Thymus (tissue), 11 donors: ENCODE measurements at regions not wholly inside any gene's neighbourhood (a gene's known extent, or its start where the extent isn't known, plus 50 kb on each side); places are given as distances from the start of the nearest gene placed in this dataset.

Experiments used
- DNase-seq, 9 donors: peaks; one replicate each; pipeline ENCODE4 v3.0.0-alpha.2; 2013; ENCODE audit warnings: low spot score in 9 of 9, low read depth in 6 of 9, missing footprints in 1 of 9
- H3K27ac ChIP-seq, 2 donors: one replicate each; pipeline ENCODE4 v1.5.1; 2013; ENCODE audit warnings: control low read depth in 1 of 2, low read depth in 1 of 2, low read length in 1 of 2, mild to moderate bottlenecking in 1 of 2, moderate library complexity in 1 of 2
- H3K27me3 ChIP-seq, 2 donors: one replicate each; pipeline ENCODE4 v1.5.1; 2013; ENCODE audit warnings: low read length in 1 of 2; ENCODE audit not compliant: control insufficient read depth in 2 of 2, insufficient read depth in 1 of 2
- H3K36me3 ChIP-seq, 2 donors: one replicate each; pipeline ENCODE4 v1.5.1; 2013; ENCODE audit warnings: low read length in 1 of 2, mild to moderate bottlenecking in 1 of 2, moderate library complexity in 1 of 2; ENCODE audit not compliant: control insufficient read depth in 2 of 2, insufficient read depth in 2 of 2
- H3K4me1 ChIP-seq, 2 donors: one replicate each; pipeline ENCODE4 v1.5.1; 2013; ENCODE audit warnings: low read length in 2 of 2; ENCODE audit not compliant: control insufficient read depth in 2 of 2, insufficient read depth in 2 of 2
- H3K4me3 ChIP-seq, 2 donors: one replicate each; pipeline ENCODE4 v1.5.1; 2013; ENCODE audit warnings: low read length in 2 of 2, control low read depth in 1 of 2, mild to moderate bottlenecking in 1 of 2
- H3K9me3 ChIP-seq, 2 donors: one replicate each; pipeline ENCODE4 v1.5.1; 2013; ENCODE audit warnings: low read length in 1 of 2, mild to moderate bottlenecking in 1 of 2; ENCODE audit not compliant: control insufficient read depth in 2 of 2, insufficient read depth in 1 of 2
- WGBS: extraction: QIAGEN DNeasy Blood & Tissue Kit; methylation state at CpG from one replicate; pipeline ENCODE4 v1.1.7; 2013; 5-methylcytosine and 5-hydroxymethylcytosine counted together
- donor health status: healthy.

DNA sequence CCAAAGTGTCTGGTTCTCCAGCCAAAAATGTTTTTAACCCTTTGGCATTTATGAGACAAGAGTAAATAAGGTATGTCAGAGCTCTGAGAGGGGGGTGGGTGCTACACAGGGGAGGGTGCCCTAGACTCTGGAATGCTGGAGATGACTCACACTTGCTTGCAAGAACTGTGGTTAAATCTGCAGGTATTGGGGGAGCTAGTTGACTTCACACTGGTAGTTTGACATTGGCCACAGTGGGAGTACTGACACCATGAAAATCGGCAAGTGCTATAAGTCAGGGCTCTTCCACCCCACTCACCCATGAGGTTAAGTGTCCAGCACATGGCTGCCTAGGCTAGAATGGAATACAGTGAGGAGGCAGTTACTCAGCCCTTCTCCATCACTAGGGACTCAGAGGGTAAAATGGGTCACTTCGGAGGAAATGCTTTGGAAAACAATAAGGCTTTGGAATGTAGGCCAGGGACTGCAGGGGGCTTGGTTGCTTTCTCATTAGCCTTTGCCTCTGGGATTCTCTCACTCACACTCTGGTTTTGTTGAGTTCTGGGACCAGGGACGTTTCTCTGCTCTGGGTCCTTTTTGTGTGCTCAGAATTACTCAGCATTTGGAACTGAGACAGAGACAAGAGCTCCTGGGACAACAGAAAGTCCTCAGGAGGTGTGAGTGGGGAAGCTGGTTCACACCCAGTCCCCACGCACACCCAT is 91.6 kb downstream of the ACKR3 start:
- H3K36me3 ChIP-seq = no peaks in the 10 kb centered on the region
- WGBS = 59% methylated on average over 4 of the region's 4 CpGs
- no peak for DNase-seq
- H3K27ac ChIP-seq = no peak overlapping the region
- H3K4me1 ChIP-seq = no peaks in the 10 kb centered on the region
- H3K4me3 ChIP-seq = no peak overlapping the region
- H3K9me3 ChIP-seq = no peaks in the 10 kb centered on the region
- peaks cover 0 to 2% of the 10 kb centered on the region in 2 donors for H3K27me3 ChIP-seq

DNA sequence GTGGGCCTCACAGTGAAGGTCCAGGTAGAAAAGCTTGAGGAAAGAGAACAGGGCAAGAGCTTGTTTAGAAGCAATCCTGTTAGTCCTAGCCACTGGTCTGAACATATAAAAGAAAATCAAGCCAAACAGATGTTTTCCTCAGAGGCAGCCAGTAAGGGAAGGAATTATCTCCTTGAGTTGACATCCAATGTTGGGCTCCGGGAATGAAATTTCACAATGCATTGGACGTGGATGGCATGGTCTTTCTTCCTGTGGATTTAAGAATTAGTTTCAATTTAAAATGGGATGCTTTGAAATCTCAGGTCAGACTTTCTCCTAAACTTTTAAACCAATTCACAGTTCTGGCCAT is 92.1 kb downstream of the ACKR3 start:
- Histone ChIP-seq H3K9me3 (no peaks in the 10 kb centered on the region), H3K27me3 (peaks cover 0 to 2% of the 10 kb centered on the region in 2 donors), H3K4me1 (no peaks in the 10 kb centered on the region), H3K4me3 (no peak overlapping the region), H3K36me3 (no peaks in the 10 kb centered on the region), H3K27ac (no peak overlapping the region)
- DNase-seq = no peak
- 85% methylated on average over 2 of the region's 2 CpGs for WGBS

DNA sequence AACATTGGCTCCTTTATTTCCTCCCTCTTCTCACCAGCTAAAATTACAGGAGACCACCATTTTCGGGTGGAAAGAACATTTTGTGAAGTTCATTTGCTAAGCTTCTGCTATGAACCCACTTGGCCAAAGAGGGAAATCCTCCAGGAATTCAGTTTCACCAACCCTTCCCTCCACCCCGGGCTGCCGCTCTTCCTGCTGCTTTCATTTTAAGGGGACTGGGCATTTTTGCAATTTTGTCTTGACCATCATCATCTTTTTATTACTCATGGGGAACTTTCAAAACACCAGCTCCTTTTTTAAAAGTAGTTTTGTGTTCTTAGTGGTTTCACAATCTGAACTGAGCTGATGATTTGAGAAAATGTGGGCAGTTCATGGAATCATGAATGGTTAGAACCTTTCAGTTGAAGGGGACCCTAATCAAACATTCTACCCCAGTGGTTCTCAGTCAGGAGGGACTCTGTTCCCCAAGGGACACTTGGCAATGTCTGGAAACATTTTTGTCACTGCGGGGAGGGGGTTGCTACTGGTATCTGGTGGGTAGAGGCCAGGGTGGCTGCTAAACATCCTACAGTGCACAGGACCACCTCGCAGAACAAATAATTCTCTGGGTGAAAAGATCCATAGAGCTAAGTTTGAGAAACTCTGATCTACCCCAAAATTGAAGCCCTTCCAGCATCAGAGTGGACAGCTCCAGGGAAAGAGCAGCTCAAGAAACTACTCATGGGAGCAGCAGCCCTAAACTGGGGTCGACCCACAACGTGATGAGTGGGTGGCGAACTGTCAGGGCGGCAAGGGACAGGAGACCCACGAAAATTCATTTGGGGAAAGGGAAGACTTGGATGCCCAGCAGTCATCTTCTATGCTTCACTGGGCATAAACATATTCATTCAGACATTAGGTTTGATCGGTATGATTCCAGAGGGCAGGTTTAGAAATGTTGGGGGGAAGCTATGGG is 92.9 kb downstream of the ACKR3 start:
- Histone ChIP-seq H3K27me3 (peaks cover 0 to 2% of the 10 kb centered on the region in 2 donors), H3K4me1 (no peaks in the 10 kb centered on the region), H3K9me3 (no peaks in the 10 kb centered on the region), H3K36me3 (no peaks in the 10 kb centered on the region), H3K4me3 (no peak overlapping the region), H3K27ac (no peak overlapping the region)
- no peak for DNase-seq
- 90% methylated on average over 11 of the region's 11 CpGs for WGBS

DNA sequence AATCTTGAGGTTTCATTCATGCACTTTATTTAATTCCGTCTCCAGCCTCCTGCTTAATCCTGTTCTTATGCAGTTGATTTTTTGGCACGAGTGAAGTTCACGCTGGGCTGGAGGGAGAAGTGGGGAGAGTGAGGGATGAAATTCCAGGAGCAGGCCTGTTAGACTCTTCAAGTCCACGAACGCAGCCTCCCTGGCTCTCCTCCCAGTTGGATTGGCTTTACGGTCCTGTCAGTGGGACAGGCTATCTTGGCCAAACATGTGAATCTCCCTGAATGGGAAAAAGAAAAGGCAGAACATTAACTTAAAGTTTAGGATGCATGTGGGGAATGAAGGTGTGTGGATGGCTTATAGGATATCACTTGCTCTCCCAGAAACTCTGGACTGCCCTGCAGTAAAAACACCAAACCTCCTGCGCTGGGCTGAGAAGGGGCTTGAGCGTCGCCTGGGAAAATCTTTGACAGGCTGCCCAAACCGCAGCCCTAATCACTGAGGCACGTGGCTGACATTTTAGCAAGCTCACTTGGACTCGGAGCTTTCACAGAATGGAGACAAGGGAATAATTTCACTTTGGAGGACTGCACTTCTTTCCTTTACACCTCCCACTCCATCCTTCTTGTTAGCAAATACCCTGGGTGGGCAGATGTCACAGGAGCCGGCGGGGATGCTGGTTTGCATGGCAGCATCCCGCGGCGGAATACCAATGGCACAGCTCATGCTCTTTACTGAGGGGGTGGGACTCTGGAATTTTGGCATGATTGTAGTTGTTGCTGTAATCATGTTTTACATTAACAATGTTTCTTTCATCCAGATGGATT is 93.9 kb downstream of the ACKR3 start:
- no peaks in the 10 kb centered on the region for H3K36me3 ChIP-seq
- H3K4me1 ChIP-seq = no peaks in the 10 kb centered on the region
- DNase-seq = peak in 2 of 9 donors; percentile 12 to 13

DNA sequence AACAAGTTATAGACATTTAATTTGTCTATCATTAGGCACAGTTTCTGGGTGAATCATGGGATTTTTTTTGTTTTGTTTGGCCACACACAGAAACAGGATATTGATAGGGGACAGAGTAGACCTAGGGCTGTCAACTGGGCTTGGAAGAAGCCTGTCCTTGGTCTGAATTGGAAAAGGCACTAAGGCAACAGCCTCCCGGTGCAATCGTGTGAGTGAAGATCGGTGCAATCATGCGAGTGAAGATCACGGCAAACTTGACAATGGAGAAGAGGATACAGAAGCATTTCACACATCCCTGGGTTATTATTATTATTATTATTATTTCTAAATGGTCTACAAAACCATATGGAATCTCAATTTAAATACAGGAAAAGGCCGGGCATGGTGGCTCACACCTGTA is 94.5 kb downstream of the ACKR3 start:
- Histone ChIP-seq H3K9me3 (no peaks in the 10 kb centered on the region), H3K27ac (no peak overlapping the region), H3K4me3 (no peak overlapping the region), H3K27me3 (peaks cover 0 to 2% of the 10 kb centered on the region in 2 donors), H3K36me3 (no peaks in the 10 kb centered on the region), H3K4me1 (no peaks in the 10 kb centered on the region)
- no peak for DNase-seq
- WGBS = 98% methylated on average over 6 of the region's 6 CpGs

More for the DNA sequence above, 93.9 kb downstream of the ACKR3 start:
- WGBS = 89% methylated on average over 17 of the region's 17 CpGs
- no peak overlapping the region for H3K27ac ChIP-seq
- H3K4me3 ChIP-seq = no peak overlapping the region
- peaks cover 0 to 2% of the 10 kb centered on the region in 2 donors for H3K27me3 ChIP-seq
- no peaks in the 10 kb centered on the region for H3K9me3 ChIP-seq

DNA sequence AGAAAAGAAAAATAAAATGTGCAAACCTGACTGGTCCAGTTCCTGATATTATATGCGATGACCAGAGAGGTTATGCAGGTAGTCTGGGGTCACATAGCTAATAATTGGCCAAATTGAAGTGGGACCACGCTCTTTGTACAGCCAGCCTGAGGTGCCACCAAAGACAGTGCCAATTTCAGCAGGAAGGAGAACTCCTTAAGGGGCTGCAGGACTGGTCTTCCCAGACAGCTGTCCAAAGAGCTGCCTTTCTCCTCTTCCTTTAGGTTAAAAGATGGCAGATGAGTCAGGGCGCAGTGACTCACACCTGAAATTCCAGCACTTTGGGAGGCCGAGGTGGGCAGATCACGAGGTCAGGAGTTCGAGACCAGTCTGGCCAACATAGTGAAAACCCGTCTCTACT is 95.5 kb downstream of the ACKR3 start:
- Histone ChIP-seq H3K4me1 (no peaks in the 10 kb centered on the region), H3K36me3 (no peaks in the 10 kb centered on the region), H3K27ac (no peak overlapping the region), H3K9me3 (no peaks in the 10 kb centered on the region), H3K4me3 (no peak overlapping the region), H3K27me3 (peaks cover 0 to 2% of the 10 kb centered on the region in 2 donors)
- WGBS = 92% methylated on average over 7 of the region's 7 CpGs
- DNase-seq = no peak

DNA sequence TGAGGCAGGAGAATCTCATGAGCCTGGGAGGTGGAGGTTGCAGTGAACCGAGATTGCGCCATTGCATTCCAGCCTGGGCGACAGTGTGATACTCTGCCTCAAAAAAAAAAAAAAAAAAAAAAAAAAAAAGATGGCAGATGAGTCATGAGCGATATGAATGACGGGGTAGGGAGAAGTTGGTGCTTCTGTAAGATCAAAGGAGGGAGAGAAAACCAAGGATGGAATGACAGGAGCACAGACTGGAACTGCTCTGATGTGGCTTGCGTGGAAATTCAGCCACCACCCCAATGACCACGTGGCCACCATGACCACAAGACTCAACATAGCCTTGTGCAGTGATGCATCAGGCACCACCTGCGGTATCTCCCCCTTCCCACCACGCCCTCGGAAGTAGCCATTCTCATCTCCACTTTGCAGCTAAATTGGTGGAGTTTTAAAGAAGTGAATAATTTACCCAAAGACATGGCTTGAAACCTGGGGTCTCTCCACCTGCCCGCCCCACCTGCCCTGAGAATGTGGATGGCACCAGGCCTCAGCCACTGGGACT is 96.0 kb downstream of the ACKR3 start:
- H3K9me3 ChIP-seq = no peaks in the 10 kb centered on the region
- WGBS = 94% methylated on average over 11 of the region's 11 CpGs
- no peaks in the 10 kb centered on the region for H3K4me1 ChIP-seq
- peaks cover 0 to 2% of the 10 kb centered on the region in 2 donors for H3K27me3 ChIP-seq
- H3K27ac ChIP-seq = no peak overlapping the region
- no peaks in the 10 kb centered on the region for H3K36me3 ChIP-seq
- H3K4me3 ChIP-seq = no peak overlapping the region
- no peak for DNase-seq

DNA sequence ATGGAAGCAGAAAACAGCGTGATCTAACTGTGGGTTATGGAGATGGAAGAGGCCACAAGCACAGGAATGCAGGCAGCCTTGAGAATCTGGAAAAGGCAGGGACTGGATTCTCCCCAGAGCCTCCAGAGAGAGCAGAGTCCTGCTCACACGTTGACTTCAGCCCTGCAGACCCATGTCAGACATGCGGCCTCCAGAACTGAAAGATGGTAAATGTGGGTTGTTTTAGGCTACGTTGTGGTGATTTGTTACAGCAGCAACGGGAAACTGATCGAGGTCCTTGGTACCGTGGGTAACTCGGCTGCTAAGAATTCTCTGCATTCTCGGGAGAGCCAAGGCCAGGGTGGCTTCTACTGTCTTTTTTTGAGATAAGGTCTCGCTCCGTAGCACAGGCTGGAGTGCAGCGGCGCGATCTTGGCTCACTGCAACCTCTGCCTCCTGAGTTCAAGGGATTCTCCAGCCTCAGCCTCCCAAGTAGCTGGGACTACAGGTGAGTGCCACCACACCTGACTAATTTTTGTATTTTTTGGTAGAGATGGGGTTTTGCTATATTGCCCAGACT is 97.1 kb downstream of the ACKR3 start:
- H3K4me3 ChIP-seq = no peak overlapping the region
- no peaks in the 10 kb centered on the region for H3K4me1 ChIP-seq
- no peaks in the 10 kb centered on the region for H3K9me3 ChIP-seq
- no peaks in the 10 kb centered on the region for H3K36me3 ChIP-seq
- no peak for DNase-seq
- WGBS = 96% methylated on average over 14 of the region's 14 CpGs
- peaks cover 0 to 2% of the 10 kb centered on the region in 2 donors for H3K27me3 ChIP-seq
- H3K27ac ChIP-seq = no peak overlapping the region
